Skeletal muscle cell (primary cell): ENCODE measurements at regions not wholly inside any gene's neighbourhood (a gene's known extent, or its start where the extent isn't known, plus 50 kb on each side); places are given as distances from the start of the nearest gene placed in this dataset.

Source experiments
- DNase-seq: peaks from one replicate; pipeline ENCODE4 v3.0.0-alpha.2; 2010; ENCODE audit warnings: low read depth
- H3K4me3 ChIP-seq: 2 replicates; pipeline ENCODE4 v1.5.1; 2011; ENCODE audit warnings: low read depth, mild to moderate bottlenecking, control low read depth, low read length, moderate library complexity

DNA sequence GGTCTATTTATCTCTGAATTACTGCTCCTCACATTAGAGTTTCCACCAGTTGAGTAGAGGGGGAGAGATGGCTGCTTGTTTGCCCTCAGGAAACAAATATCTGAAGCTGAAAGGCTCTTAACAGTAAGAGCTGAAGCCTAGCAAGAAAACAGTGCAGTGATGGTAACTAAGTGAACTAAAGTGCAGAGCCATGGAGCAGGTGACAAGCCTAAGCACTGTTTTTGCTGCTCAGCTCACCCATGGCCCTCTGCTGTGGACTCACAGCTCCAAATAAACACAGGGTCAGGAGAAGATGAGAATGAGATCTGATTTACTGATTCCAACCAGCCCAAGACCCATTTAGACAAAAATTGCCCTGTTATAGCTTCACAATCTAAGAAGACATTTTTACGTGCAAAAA, 118.4 kb downstream of the ETAA1 start:
- no peak overlapping the region for H3K4me3 ChIP-seq
- no peak for DNase-seq

DNA sequence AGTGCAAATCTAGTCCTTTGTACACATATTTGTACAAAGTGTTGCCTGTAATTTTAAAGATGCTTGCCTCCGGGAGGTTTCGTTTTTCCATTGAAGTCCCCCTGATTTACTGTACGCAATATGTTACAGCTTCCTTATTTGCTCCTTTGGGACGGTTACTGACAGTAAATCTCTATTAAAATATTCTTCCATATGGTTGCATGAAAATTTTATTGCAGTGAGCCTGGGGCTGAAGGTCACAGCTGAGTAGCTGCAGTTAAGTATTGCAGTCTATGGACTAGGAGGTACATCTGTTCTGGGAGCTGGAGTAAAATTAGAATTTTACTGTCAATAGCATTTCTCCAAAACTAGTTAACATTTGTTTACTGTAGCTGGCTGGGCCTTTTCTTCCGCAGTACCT, 119.2 kb downstream of the ETAA1 start:
- no peak for DNase-seq
- H3K4me3 ChIP-seq: no peak overlapping the region

DNA sequence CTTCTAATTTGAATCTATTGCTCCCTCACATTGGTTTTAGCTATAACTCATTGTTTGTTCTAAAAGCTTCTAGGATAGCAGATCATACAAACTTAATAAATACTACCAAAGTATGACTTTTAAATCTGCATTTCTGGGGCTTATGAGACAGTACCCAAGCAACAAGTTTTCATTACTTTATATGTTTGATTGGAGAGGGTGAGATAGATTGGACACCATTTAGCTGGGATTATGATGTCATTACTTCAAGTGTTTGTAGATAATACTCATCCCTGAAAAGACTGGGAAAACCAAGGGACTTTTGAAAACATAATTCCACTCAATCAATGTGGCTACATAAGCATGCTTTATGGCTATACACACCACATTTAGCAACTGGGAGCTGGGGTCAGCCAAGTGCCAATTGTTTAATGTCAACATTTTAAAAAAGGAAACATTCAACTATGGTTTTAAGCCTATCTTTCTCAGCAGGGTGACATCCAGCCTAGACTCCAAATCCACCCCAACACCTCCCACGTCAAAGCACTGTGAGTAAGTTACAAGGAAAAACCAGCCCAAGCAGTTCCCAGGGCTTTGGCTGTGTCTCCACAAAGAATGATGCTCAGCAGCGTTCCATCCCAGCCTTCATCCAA, 119.9 kb downstream of the ETAA1 start:
- peak; percentile 73 for DNase-seq
- no peak overlapping the region for H3K4me3 ChIP-seq

DNA sequence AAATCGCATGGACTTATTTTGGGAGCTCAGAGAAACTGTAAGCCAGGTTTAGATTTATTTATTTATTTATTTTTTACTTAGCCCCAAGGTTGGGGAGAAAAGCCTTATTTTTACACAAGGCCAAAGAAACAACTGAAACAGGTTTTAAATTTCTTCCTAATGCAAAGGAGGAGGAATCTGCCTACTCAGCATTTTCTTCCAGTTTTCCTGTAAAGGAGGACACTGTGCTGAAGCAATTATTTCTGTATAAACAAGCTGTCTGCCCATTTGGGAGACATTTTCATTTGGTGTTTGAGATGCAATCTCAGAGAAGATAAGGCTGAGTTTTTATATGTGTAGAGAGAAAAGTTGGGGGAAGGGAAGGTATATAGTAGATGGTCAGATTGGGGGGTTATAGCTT, 125.0 kb downstream of the ETAA1 start:
- no peak overlapping the region for H3K4me3 ChIP-seq
- DNase-seq: no peak

GRCh38 chr2:67524213-67524612, 127.1 kb downstream of the ETAA1 start:
- DNase-seq: no peak
- no peak overlapping the region for H3K4me3 ChIP-seq

GRCh38 chr2:67524777-67525176, 127.6 kb downstream of the ETAA1 start:
- H3K4me3 ChIP-seq: no peak overlapping the region

DNA sequence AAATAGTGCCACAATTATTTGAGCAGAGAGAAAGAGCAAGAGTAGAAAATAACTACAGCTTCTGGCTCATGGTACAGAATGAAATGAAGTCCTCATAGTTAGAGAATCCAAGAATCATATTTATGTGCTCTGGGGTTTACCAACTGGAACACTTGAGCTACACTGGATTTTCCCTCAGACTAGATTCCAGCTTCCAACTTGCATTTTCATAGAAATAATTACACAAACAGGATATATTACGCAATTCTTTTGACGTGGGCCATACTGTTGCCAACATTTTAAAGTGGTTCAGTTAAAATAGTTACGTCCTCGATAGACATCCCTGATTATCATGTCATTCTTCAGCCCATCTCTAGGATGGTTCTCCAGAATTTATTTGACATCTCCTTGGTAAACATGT, 129.2 kb downstream of the ETAA1 start:
- DNase-seq: peak; percentile 83
- no peak overlapping the region for H3K4me3 ChIP-seq

More at GRCh38 chr2:67524777-67525176, 127.6 kb downstream of the ETAA1 start:
- DNase-seq: no peak

DNA sequence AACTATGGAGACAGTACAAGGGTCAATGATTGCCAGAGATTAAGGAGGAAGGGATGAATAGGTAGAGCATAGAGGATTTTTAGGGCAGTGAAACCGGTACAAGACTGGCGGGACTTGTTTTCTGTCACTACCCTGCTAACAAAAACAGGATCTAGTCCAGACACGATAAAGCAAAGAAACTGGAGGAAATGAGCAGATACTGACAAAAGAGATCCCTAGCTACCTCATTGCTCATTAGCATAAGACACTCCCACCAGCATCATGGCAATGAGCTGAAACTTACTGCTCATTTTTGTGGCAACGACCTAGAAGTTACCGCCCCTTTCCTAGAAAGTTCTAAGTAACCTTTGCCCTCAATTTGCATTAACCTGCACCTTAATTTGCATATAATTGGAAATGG, 131.2 kb downstream of the ETAA1 start:
- H3K4me3 ChIP-seq: no peak overlapping the region
- DNase-seq: no peak

DNA sequence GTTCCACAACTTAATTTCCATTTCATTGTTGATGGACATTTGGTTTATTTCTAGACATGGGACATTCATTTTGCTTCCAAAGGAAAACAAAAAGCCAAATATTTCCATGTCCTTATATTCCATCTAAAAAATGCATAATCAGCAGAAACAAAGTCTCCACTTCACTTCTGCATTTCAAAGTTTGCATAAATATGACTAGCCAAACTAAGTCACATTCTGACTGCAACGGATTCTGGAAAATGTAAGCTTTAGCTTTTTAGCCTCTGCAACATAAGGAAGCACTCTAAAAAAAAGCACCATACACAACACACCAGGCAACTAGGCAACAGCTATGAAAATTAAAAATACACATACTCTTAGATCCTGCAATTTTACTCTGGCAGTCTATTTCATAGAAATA, 135.3 kb downstream of the ETAA1 start:
- no peak overlapping the region for H3K4me3 ChIP-seq
- no peak for DNase-seq

- no peak for DNase-seq
- no peak overlapping the region for H3K4me3 ChIP-seq
These were observed 137.6 kb downstream of the ETAA1 start for GRCh38 chr2:67534745-67535144.

DNA sequence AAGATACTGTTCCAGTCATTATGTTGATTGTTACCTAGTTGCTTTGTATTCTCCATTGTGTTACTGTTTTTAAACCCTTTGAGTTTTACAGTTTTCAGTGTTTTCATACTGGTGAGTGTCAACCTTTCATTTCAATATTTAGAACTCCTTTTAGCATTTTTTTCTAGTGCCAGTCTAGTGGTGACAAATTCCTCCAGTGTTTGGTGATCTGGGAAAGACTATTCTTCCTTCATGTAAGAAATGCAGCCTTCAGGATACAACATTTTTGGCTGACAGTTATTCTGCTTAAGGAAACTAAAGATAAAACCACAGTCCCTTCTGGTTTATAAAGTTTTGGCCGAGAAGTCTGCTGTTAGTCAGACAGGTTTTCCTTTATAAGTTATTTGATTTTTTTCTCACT, 143.8 kb downstream of the ETAA1 start:
- no peak overlapping the region for H3K4me3 ChIP-seq
- DNase-seq: no peak

- no peak overlapping the region for H3K4me3 ChIP-seq
- no peak for DNase-seq
These were observed 147.2 kb downstream of the ETAA1 start for GRCh38 chr2:67544286-67544685.

GRCh38 chr2:67548317-67549201, 151.4 kb downstream of the ETAA1 start:
- no peak for DNase-seq
- no peak overlapping the region for H3K4me3 ChIP-seq

DNA sequence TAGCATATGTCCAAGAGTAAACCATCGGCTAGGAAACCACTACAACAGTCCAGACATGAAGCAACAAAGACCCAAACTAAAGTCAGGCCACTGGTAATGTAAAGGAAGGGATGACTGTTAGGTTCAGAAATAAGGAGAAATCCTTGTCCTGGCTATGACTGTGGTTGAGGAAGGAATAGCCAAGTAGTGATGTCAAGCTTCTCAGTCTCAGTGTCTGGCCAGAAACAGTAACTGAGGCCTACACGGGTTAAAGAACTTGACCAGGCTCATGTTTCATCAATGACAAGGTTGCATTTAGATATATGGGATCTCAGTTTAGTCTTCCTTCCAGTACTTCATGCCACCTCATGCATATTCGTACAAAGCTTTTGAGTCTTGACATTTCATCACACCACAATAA, 162.0 kb downstream of the ETAA1 start:
- H3K4me3 ChIP-seq: no peak overlapping the region
- peak; percentile 44 for DNase-seq

- no peak for DNase-seq
- H3K4me3 ChIP-seq: no peak overlapping the region
These were observed 163.8 kb downstream of the ETAA1 start for GRCh38 chr2:67560771-67561456.

DNA sequence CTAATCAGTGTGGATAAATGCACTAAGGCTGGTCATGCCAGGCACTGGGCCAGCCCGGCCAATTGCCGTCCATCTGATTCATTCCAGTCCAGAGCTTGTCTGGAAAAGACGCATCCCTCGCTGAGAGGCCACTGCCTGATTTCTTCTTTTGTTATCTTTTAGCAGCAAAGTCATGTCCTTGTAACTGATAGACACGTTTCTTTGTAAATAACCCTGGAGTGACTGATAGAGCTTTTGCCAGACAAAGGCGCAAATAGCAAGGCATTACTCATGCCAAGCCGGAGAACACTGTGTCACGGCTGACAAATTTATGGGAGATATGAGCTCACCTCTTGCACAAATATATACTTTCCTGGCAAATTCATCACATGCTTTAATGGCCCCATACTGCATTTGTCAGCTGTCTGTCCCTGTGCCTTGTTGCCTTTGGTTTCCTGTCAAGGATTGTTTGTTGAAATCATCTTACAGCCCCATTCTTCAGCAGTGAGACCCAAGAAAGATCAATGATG, 164.4 kb downstream of the ETAA1 start:
- H3K4me3 ChIP-seq: no peak overlapping the region
- DNase-seq: peak; percentile 81

- no peak overlapping the region for H3K4me3 ChIP-seq
- peak; percentile 36 for DNase-seq
These were observed 166.9 kb downstream of the ETAA1 start for GRCh38 chr2:67564076-67564475.

DNA sequence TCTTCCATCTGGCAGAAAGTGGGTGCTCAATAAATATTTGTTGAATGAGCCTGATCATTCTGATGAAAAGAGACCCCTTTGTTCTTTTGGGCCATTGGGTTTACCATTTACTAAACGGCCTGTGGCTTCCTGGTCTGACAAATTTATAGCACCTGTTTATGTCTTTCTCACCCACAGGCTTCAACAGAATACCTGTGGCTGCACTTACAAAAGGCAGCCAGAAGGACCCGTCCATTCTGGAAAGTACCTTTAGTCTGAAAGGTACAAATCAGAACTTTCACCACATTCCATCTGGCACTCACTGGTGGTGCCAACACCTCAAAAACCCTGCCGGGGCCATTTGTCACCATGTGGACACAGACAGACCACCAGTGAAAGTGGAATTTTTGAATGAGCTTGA, 167.5 kb downstream of the ETAA1 start:
- no peak overlapping the region for H3K4me3 ChIP-seq
- no peak for DNase-seq

DNA sequence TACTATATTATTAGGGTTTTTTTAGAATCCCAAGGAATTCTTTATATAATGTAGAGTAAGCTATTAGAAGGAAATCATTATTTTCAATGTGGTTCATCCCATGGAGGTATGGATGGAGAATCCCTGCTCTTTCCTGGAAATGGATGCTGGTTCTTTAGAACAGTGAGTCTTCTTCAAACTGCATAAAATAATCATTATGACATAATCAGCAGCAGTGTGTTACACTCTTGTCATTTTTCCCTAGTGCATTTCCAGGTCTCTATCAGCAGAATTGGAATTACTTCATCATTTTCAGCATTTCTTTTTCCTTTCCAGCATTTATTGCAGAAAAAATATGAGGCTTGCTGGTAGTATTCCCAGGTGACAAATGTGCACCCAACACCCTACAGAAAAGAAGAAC, 168.1 kb downstream of the ETAA1 start:
- DNase-seq: no peak

GRCh38 chr2:67565761-67566160, 168.6 kb downstream of the ETAA1 start:
- DNase-seq: peak; percentile 85
- no peak overlapping the region for H3K4me3 ChIP-seq

More for the DNA sequence above, 168.1 kb downstream of the ETAA1 start:
- no peak overlapping the region for H3K4me3 ChIP-seq
